ENCODE measurements at regions not wholly inside any gene's neighbourhood (a gene's known extent, or its start where the extent isn't known, plus 50 kb on each side); places are given as distances from the start of the nearest gene placed in this dataset.

GRCh38 chr13:33340631-33341030, 55.1 kb upstream of the STARD13 start:
- WGBS (ENCODE audit: insufficient coverage), result 100% methylated on average over 1 of the region's 1 CpG
- peaks cover 0 to 6% (median 0%) of the 10 kb centered on the region in 4 experiments for H3K4me1 ChIP-seq (ENCODE audit: control extremely low read depth in 1 of 4, control insufficient read depth in 4 of 4, insufficient read depth in 4 of 4, low read length in 3 of 4)
- POLR2A ChIA-PET, result no interaction called here
- no peak overlapping the region for H3K27ac ChIP-seq (ENCODE audit: insufficient read depth in 1 of 2, low read depth in 1 of 2, low read length in 2 of 2, poor library complexity in 1 of 2, severe bottlenecking in 2 of 2)
- peak in 2 of 3 donors; percentile 26 to 38 for DNase-seq
- H3K4me3 ChIP-seq (ENCODE audit: control insufficient read depth in 1 of 7, extremely low read depth in 1 of 7, insufficient read depth in 4 of 7, low read depth in 2 of 7, low read length in 6 of 7), result no peak overlapping the region
- H3K36me3 ChIP-seq (ENCODE audit: control insufficient read depth in 4 of 4, insufficient read depth in 4 of 4, low read length in 3 of 4), result no peaks in the 10 kb centered on the region
- no peaks in the 10 kb centered on the region for H3K27me3 ChIP-seq (replicated peaks in 2 of 5; ENCODE audit: control insufficient read depth in 4 of 5, insufficient read depth in 5 of 5, low read length in 4 of 5)
- CTCF ChIA-PET, result no interaction called here
- no peaks in the 10 kb centered on the region for H3K9me3 ChIP-seq (ENCODE audit: control extremely low read depth in 1 of 5, control insufficient read depth in 4 of 5, insufficient read depth in 2 of 5, low read depth in 1 of 5, low read length in 4 of 5)

DNA sequence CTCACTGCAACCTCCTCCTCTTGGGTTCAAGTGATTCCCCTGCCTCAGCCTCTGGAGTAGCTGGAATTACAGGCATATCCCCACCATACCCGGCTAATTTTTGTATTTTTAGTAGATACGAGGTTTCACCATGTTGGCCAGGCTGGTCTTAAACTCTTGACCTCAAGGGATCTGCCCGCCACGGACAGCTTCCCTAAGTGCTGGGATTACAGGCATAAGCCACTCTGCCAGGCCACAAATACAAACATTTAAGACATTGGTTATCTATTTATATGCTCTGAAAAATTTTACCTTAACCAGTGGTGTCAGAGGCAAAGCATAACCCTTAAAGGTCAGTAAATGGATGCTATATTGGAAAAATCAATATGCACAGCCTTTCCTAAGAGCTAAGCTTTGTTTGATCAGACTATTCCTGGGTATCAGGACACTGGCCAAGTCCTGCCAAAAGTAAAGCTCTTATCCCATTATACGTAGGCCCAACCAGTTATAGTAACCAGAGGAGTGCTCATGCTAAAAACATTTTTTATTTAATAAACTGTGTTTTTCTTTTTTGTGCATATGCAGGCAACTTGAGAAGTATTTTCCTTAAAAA, 56.4 kb upstream of the STARD13 start:
- Histone ChIP-seq H3K4me3 (ENCODE audit: control insufficient read depth in 1 of 7, extremely low read depth in 1 of 7, insufficient read depth in 4 of 7, low read depth in 2 of 7, low read length in 6 of 7) (no peak overlapping the region), H3K27me3 (replicated peaks in 2 of 5; ENCODE audit: control insufficient read depth in 4 of 5, insufficient read depth in 5 of 5, low read length in 4 of 5) (no peaks in the 10 kb centered on the region), H3K36me3 (ENCODE audit: control insufficient read depth in 4 of 4, insufficient read depth in 4 of 4, low read length in 3 of 4) (no peaks in the 10 kb centered on the region), H3K27ac (ENCODE audit: insufficient read depth in 1 of 2, low read depth in 1 of 2, low read length in 2 of 2, poor library complexity in 1 of 2, severe bottlenecking in 2 of 2) (no peak overlapping the region), H3K9me3 (ENCODE audit: control extremely low read depth in 1 of 5, control insufficient read depth in 4 of 5, insufficient read depth in 2 of 5, low read depth in 1 of 5, low read length in 4 of 5) (no peaks in the 10 kb centered on the region), H3K4me1 (ENCODE audit: control extremely low read depth in 1 of 4, control insufficient read depth in 4 of 4, insufficient read depth in 4 of 4, low read length in 3 of 4) (peaks cover 0 to 6% (median 0%) of the 10 kb centered on the region in 4 experiments)
- CTCF ChIA-PET, result no interaction called here
- 95% methylated on average over 4 of the region's 5 CpGs for WGBS (ENCODE audit: insufficient coverage)
- DNase-seq, result no peak
- POLR2A ChIA-PET, result no interaction called here

GRCh38 chr13:33345842-33346241, 60.3 kb upstream of the STARD13 start:
- no peak for DNase-seq
- Histone ChIP-seq H3K27me3 (replicated peaks in 2 of 5; ENCODE audit: control insufficient read depth in 4 of 5, insufficient read depth in 5 of 5, low read length in 4 of 5) (peaks cover 0 to 18% (median 2%) of the 10 kb centered on the region in 5 experiments), H3K4me3 (ENCODE audit: control insufficient read depth in 1 of 7, extremely low read depth in 1 of 7, insufficient read depth in 4 of 7, low read depth in 2 of 7, low read length in 6 of 7) (no peak overlapping the region), H3K9me3 (ENCODE audit: control extremely low read depth in 1 of 5, control insufficient read depth in 4 of 5, insufficient read depth in 2 of 5, low read depth in 1 of 5, low read length in 4 of 5) (no peaks in the 10 kb centered on the region), H3K36me3 (ENCODE audit: control insufficient read depth in 4 of 4, insufficient read depth in 4 of 4, low read length in 3 of 4) (peaks cover 0 to 3% (median 0%) of the 10 kb centered on the region in 4 experiments), H3K27ac (ENCODE audit: insufficient read depth in 1 of 2, low read depth in 1 of 2, low read length in 2 of 2, poor library complexity in 1 of 2, severe bottlenecking in 2 of 2) (no peak overlapping the region), H3K4me1 (ENCODE audit: control extremely low read depth in 1 of 4, control insufficient read depth in 4 of 4, insufficient read depth in 4 of 4, low read length in 3 of 4) (peaks cover 0 to 25% (median 12%) of the 10 kb centered on the region in 4 experiments)
- ChIA-PET POLR2A (no interaction called here), CTCF (no interaction called here)
- WGBS (ENCODE audit: insufficient coverage), result 95% methylated on average over 2 of the region's 2 CpGs

DNA sequence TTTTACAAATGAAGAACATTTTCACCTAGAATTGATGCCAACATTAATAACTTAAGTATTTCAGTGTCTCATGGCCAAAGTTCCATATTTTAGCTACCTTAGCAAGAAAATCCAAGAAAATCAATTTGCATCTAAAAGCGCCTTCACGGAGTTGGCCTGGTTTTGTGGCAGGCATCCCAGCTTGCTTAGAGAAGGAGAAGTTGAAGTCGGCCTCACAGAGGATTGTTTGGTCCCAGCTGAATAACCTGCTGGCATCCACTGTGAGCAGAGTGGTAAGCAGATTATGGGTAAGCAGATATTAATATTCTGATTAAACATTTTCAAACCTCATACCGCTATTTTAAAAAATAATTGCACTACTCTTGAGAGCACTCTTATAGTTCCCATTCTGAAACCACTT, 62.3 kb upstream of the STARD13 start:
- WGBS (ENCODE audit: insufficient coverage), result 100% methylated on average over 1 of the region's 4 CpGs
- H3K27ac ChIP-seq (ENCODE audit: insufficient read depth in 1 of 2, low read depth in 1 of 2, low read length in 2 of 2, poor library complexity in 1 of 2, severe bottlenecking in 2 of 2), result no peak overlapping the region
- no peak for DNase-seq
- ChIA-PET POLR2A (no interaction called here), CTCF (interaction anchor here (0.9 to 1.7 kb wide), 2 partner anchors 12 to 19 kb away, joined by 3 to 4 read pairs; no protein-coding TSS in a partner anchor)
- peaks cover 0 to 18% (median 2%) of the 10 kb centered on the region in 5 experiments for H3K27me3 ChIP-seq (replicated peaks in 2 of 5; ENCODE audit: control insufficient read depth in 4 of 5, insufficient read depth in 5 of 5, low read length in 4 of 5)
- H3K4me1 ChIP-seq (ENCODE audit: control extremely low read depth in 1 of 4, control insufficient read depth in 4 of 4, insufficient read depth in 4 of 4, low read length in 3 of 4), result peaks cover 0 to 45% (median 12%) of the 10 kb centered on the region in 4 experiments
- H3K36me3 ChIP-seq (ENCODE audit: control insufficient read depth in 4 of 4, insufficient read depth in 4 of 4, low read length in 3 of 4), result peaks cover 0 to 3% (median 0%) of the 10 kb centered on the region in 4 experiments
- H3K9me3 ChIP-seq (ENCODE audit: control extremely low read depth in 1 of 5, control insufficient read depth in 4 of 5, insufficient read depth in 2 of 5, low read depth in 1 of 5, low read length in 4 of 5), result no peaks in the 10 kb centered on the region
- H3K4me3 ChIP-seq (ENCODE audit: control insufficient read depth in 1 of 7, extremely low read depth in 1 of 7, insufficient read depth in 4 of 7, low read depth in 2 of 7, low read length in 6 of 7), result no peak overlapping the region

GRCh38 chr13:33348366-33348765, 62.8 kb upstream of the STARD13 start:
- Histone ChIP-seq H3K9me3 (ENCODE audit: control extremely low read depth in 1 of 5, control insufficient read depth in 4 of 5, insufficient read depth in 2 of 5, low read depth in 1 of 5, low read length in 4 of 5) (no peaks in the 10 kb centered on the region), H3K27ac (ENCODE audit: insufficient read depth in 1 of 2, low read depth in 1 of 2, low read length in 2 of 2, poor library complexity in 1 of 2, severe bottlenecking in 2 of 2) (no peak overlapping the region), H3K27me3 (replicated peaks in 2 of 5; ENCODE audit: control insufficient read depth in 4 of 5, insufficient read depth in 5 of 5, low read length in 4 of 5) (peaks cover 0 to 18% (median 2%) of the 10 kb centered on the region in 5 experiments), H3K4me3 (ENCODE audit: control insufficient read depth in 1 of 7, extremely low read depth in 1 of 7, insufficient read depth in 4 of 7, low read depth in 2 of 7, low read length in 6 of 7) (no peak overlapping the region), H3K4me1 (ENCODE audit: control extremely low read depth in 1 of 4, control insufficient read depth in 4 of 4, insufficient read depth in 4 of 4, low read length in 3 of 4) (peaks cover 0 to 50% (median 15%) of the 10 kb centered on the region in 4 experiments), H3K36me3 (ENCODE audit: control insufficient read depth in 4 of 4, insufficient read depth in 4 of 4, low read length in 3 of 4) (peaks cover 0 to 3% (median 0%) of the 10 kb centered on the region in 4 experiments)
- no CpG with 5 or more reads among the region's 2 CpGs for WGBS (ENCODE audit: insufficient coverage)
- ChIA-PET CTCF (interaction anchor here (0.9 to 1.7 kb wide), 2 partner anchors 13 to 19 kb away, joined by 3 to 4 read pairs; no protein-coding TSS in a partner anchor), POLR2A (no interaction called here)
- DNase-seq, result no peak

DNA sequence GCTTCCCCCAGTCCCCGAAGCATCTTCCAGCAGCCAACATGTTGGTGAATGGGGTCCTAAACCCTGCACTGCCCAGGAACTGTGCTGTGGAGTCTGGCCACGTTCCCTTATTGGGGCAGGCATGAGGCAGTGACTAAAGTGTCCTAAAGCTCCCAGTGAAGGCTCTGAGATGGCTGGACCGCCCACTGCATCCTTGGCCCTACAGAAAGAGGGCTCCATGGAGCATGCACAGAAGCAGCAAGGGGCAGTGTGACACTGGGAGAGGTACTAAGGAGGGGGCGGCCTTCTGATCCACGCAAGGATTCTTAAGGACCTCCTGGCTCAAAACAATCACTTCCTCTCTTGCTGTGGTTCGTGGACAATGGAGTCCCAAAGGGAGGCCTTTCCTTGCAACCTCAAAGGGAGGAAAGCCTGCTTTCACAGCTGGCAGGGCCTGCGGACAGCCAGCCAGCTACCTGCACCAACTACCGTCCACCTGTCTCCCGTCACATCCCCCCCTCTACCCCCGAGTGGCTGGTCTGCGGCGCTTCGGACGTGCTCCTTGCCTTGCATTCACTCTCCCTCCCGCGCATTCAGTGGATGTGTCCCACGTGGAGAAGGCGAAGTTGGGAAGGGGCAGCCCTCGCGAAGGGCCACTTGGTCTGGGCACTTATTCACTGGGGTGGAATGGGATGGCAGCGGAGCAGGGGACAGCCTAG, 63.9 kb upstream of the STARD13 start:
- H3K36me3 ChIP-seq (ENCODE audit: control insufficient read depth in 4 of 4, insufficient read depth in 4 of 4, low read length in 3 of 4), result peaks cover 0 to 3% (median 0%) of the 10 kb centered on the region in 4 experiments

More for the DNA sequence above, 63.9 kb upstream of the STARD13 start:
- ChIA-PET CTCF (no interaction called here), POLR2A (no interaction called here)
- Histone ChIP-seq H3K4me3 (ENCODE audit: control insufficient read depth in 1 of 7, extremely low read depth in 1 of 7, insufficient read depth in 4 of 7, low read depth in 2 of 7, low read length in 6 of 7) (peak overlapping the region in 6 of 7 experiments; percentile 56 to 83 (median 71)), H3K9me3 (ENCODE audit: control extremely low read depth in 1 of 5, control insufficient read depth in 4 of 5, insufficient read depth in 2 of 5, low read depth in 1 of 5, low read length in 4 of 5) (no peaks in the 10 kb centered on the region), H3K27me3 (replicated peaks in 2 of 5; ENCODE audit: control insufficient read depth in 4 of 5, insufficient read depth in 5 of 5, low read length in 4 of 5) (peaks cover 0 to 18% (median 2%) of the 10 kb centered on the region in 5 experiments), H3K4me1 (ENCODE audit: control extremely low read depth in 1 of 4, control insufficient read depth in 4 of 4, insufficient read depth in 4 of 4, low read length in 3 of 4) (peaks cover 0 to 61% (median 20%) of the 10 kb centered on the region in 4 experiments), H3K27ac (ENCODE audit: insufficient read depth in 1 of 2, low read depth in 1 of 2, low read length in 2 of 2, poor library complexity in 1 of 2, severe bottlenecking in 2 of 2) (no peak overlapping the region)
- 77% methylated on average over 20 of the region's 21 CpGs for WGBS (ENCODE audit: insufficient coverage)
- no peak for DNase-seq
